ENCODE measurements at regions not wholly inside any gene's neighbourhood (a gene's known extent, or its start where the extent isn't known, plus 50 kb on each side); places are given as distances from the start of the nearest gene placed in this dataset.

DNA sequence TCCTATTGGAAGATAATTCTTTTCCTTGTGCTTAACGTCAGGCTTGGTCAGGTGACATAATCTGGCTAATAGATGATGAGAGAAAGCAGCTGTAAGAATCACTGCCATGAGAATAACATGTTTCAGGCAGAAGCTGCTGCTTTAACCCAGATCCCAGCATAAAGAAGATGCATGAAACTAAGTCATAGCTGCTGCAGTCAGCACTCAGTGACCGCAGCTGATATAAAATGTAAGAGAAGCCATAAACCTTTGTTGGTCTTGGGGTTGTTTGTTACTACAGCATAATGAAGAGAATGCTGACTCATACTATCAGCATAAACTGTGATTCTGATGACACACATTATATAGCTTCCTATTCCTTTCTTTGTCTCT lies 274.3 kb upstream of the TRIB2 start:
- TF ChIP-seq, protein P1, sequence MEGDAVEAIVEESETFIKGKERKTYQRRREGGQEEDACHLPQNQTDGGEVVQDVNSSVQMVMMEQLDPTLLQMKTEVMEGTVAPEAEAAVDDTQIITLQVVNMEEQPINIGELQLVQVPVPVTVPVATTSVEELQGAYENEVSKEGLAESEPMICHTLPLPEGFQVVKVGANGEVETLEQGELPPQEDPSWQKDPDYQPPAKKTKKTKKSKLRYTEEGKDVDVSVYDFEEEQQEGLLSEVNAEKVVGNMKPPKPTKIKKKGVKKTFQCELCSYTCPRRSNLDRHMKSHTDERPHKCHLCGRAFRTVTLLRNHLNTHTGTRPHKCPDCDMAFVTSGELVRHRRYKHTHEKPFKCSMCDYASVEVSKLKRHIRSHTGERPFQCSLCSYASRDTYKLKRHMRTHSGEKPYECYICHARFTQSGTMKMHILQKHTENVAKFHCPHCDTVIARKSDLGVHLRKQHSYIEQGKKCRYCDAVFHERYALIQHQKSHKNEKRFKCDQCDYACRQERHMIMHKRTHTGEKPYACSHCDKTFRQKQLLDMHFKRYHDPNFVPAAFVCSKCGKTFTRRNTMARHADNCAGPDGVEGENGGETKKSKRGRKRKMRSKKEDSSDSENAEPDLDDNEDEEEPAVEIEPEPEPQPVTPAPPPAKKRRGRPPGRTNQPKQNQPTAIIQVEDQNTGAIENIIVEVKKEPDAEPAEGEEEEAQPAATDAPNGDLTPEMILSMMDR (IDR thresholded peaks at IDR 0.05), result no peak
- no peak for TF ChIP-seq EZH2 (IDR thresholded peaks at IDR 0.05; ENCODE audit: borderline replicate concordance, insufficient read depth, low read depth, low read length, poor library complexity, severe bottlenecking)

Data from B cell (primary cell).